IMR-90 (cell line): ENCODE measurements at regions not wholly inside any gene's neighbourhood (a gene's known extent, or its start where the extent isn't known, plus 50 kb on each side); places are given as distances from the start of the nearest gene placed in this dataset.

Source experiments
- ATAC-seq: fragments of 200-7000 bp; cut with Tn5 transposase; 2 replicates; pipeline ENCODE4 v1.9.1; 2020; ENCODE audit warnings: low read depth, mild to moderate bottlenecking, moderate library complexity
- BruUV-seq: library from RNA; stranded (reverse); fragments of 400-500 nt; replicated peaks from 2 replicates; lab custom pipeline; 2021; lab: Mats Ljungman, UMichigan
- CTCF ChIA-PET: fragments of 300-600 bp; formaldehyde crosslinking; extraction: SDS; loops from one replicate; lab custom pipeline; 2021; ENCODE audit warnings: antibody characterized with exemption; lab: Yijun Ruan, JAX
- POLR2A ChIA-PET: fragments of 300-600 bp; sonication (Branson Sonifier 250); formaldehyde crosslinking; loops from one replicate; lab custom pipeline; 2022; ENCODE audit warnings: antibody characterized with exemption; ENCODE audit not compliant: unreplicated experiment; lab: Charles Lee
- DNase-seq: peaks from one replicate; pipeline ENCODE4 v3.0.0; 2013
- H2AFZ ChIP-seq: replicated peaks from 2 replicates; pipeline ENCODE3; 2013; ENCODE audit warnings: low read length, mild to moderate bottlenecking; ENCODE audit not compliant: poor library complexity
- H2AK5ac ChIP-seq: 2 replicates; pipeline ENCODE4 v1.6.1; 2013; ENCODE audit warnings: low read depth, low read length, inconsistent platforms
- H2AK9ac ChIP-seq: replicated peaks from 2 replicates; pipeline ENCODE3; 2013; ENCODE audit warnings: mild to moderate bottlenecking, low read depth, low read length, moderate library complexity; ENCODE audit not compliant: poor library complexity
- H2BK120ac ChIP-seq: 2 replicates; pipeline ENCODE4 v1.6.1; 2013; ENCODE audit warnings: low read depth, low read length, inconsistent platforms
- H2BK15ac ChIP-seq: 3 replicates; pipeline ENCODE4 v1.6.1; 2013; ENCODE audit warnings: low read depth, low read length, inconsistent platforms
- H2BK20ac ChIP-seq: 2 replicates; pipeline ENCODE4 v1.6.1; 2013; ENCODE audit warnings: low read depth, mild to moderate bottlenecking, inconsistent platforms, low read length, moderate library complexity
- H2BK5ac ChIP-seq: 2 replicates; pipeline ENCODE4 v1.6.1; 2013; ENCODE audit warnings: mild to moderate bottlenecking, low read depth, low read length, inconsistent platforms; ENCODE audit not compliant: poor library complexity, severe bottlenecking
- H3K14ac ChIP-seq: replicated peaks from 2 replicates; pipeline ENCODE4 v1.6.1; 2013; ENCODE audit warnings: low read depth, low read length, inconsistent platforms
- H3K18ac ChIP-seq: 2 replicates; pipeline ENCODE4 v1.6.1; 2013; ENCODE audit warnings: low read depth, low read length, control low read depth
- H3K23ac ChIP-seq: 2 replicates; pipeline ENCODE4 v1.6.1; 2013; ENCODE audit warnings: low read depth, low read length, inconsistent platforms
- H3K27ac ChIP-seq: 2 replicates; pipeline ENCODE4 v1.5.1; 2013; ENCODE audit warnings: mild to moderate bottlenecking, control low read depth, low read length; ENCODE audit not compliant: insufficient read depth
- H3K27me3 ChIP-seq: 2 replicates; pipeline ENCODE4 v1.6.1; 2013; ENCODE audit warnings: low read length; ENCODE audit not compliant: control insufficient read depth, insufficient read depth
- H3K36me3 ChIP-seq: 2 replicates; pipeline ENCODE4 v1.6.1; 2013; ENCODE audit warnings: low read length, mixed read lengths; ENCODE audit not compliant: control insufficient read depth, insufficient read depth
- H3K4ac ChIP-seq: 2 replicates; pipeline ENCODE4 v1.6.1; 2013; ENCODE audit warnings: low read depth, low read length, inconsistent platforms
- H3K4me1 ChIP-seq: 2 replicates; pipeline ENCODE4 v1.6.1; 2013; ENCODE audit warnings: low read length, mixed read lengths; ENCODE audit not compliant: control insufficient read depth, insufficient read depth
- H3K4me2 ChIP-seq: 2 replicates; pipeline ENCODE4 v1.6.1; 2013; ENCODE audit warnings: low read depth, mild to moderate bottlenecking, control low read depth, low read length, moderate library complexity
- H3K4me3 ChIP-seq: 2 replicates; pipeline ENCODE4 v1.5.1; 2013; ENCODE audit warnings: low read depth, mild to moderate bottlenecking, control low read depth, low read length, moderate library complexity; ENCODE audit not compliant: insufficient read depth
- H3K56ac ChIP-seq: 2 replicates; pipeline ENCODE4 v1.6.1; 2013; ENCODE audit warnings: low read length, inconsistent platforms; ENCODE audit not compliant: insufficient read depth; ENCODE audit errors: extremely low read depth
- H3K79me1 ChIP-seq, 2 experiments: 2 replicates each; pipeline ENCODE4 v1.6.1; 2013; ENCODE audit warnings: low read length in 2 of 2, inconsistent platforms in 1 of 2, low read depth in 1 of 2
- H3K9ac ChIP-seq: 2 replicates; pipeline ENCODE4 v1.6.1; 2013; ENCODE audit warnings: low read depth, low read length, control low read depth
- H3K9me1 ChIP-seq: 2 replicates; pipeline ENCODE4 v1.6.1; 2013; ENCODE audit warnings: low read length, inconsistent platforms; ENCODE audit not compliant: insufficient read depth
- H3K9me3 ChIP-seq: 2 replicates; pipeline ENCODE4 v1.6.1; 2013; ENCODE audit warnings: low read length; ENCODE audit not compliant: control insufficient read depth, insufficient read depth
- H4K20me1 ChIP-seq: 2 replicates; pipeline ENCODE4 v1.6.1; 2013; ENCODE audit warnings: low read length, inconsistent platforms; ENCODE audit not compliant: insufficient read depth
- H4K5ac ChIP-seq: 2 replicates; pipeline ENCODE4 v1.6.1; 2013; ENCODE audit warnings: mild to moderate bottlenecking, low read depth, low read length, control low read depth
- H4K8ac ChIP-seq, 2 experiments: 2 replicates each; pipeline ENCODE4 v1.6.1; 2013; ENCODE audit warnings: low read depth in 2 of 2, low read length in 2 of 2, control low read depth in 1 of 2, inconsistent platforms in 1 of 2
- H4K91ac ChIP-seq: 2 replicates; pipeline ENCODE4 v1.6.1; 2013; ENCODE audit warnings: low read depth, low read length, inconsistent platforms; ENCODE audit not compliant: insufficient read depth
- CHD1 ChIP-seq: IDR thresholded peaks from 2 replicates; pipeline ENCODE4 v1.6.1; 2012; ENCODE audit warnings: low read depth, low read length, improper control_type of control experiment
- WGBS, 2 experiments: methylation state at CpG; one replicate each; pipeline versions ENCODE4 v1.1.5 to v1.1.7; 2013; ENCODE audit warnings: missing lambda C conversion rate in 2 of 2; ENCODE audit not compliant: insufficient read length in 1 of 2; ENCODE audit errors: extremely low coverage in 2 of 2; 5-methylcytosine and 5-hydroxymethylcytosine counted together
- dilution Hi-C: fragments of 300-500 bp; cut with HindIII; formaldehyde crosslinking; loops from one replicate; pipeline ENCODE4 v1.14.3; 2018; ENCODE audit warnings: low sequenced_read_pairs; ENCODE audit not compliant: unreplicated experiment
- in situ Hi-C: fragments of 300-500 bp; cut with MboI; formaldehyde crosslinking; loops from 3 replicates; pipeline ENCODE4 v1.14.3; 2019; ENCODE audit warnings: low sequenced_read_pairs, inconsistent platforms, mixed read lengths
- intact Hi-C: fragments of 100-400 bp; cut with micrococcal nuclease; formaldehyde crosslinking; loops from 2 replicates; pipeline ENCODE4 v1.10.0; 2022
- TF ChIP-seq, protein P1 (sequence below): fragments of 150-350 bp; IDR thresholded peaks from 2 replicates; pipeline ENCODE4 v1.6.1; 2016; ENCODE audit warnings: low read depth, mild to moderate bottlenecking, low read length, moderate library complexity, borderline replicate concordance

DNA sequence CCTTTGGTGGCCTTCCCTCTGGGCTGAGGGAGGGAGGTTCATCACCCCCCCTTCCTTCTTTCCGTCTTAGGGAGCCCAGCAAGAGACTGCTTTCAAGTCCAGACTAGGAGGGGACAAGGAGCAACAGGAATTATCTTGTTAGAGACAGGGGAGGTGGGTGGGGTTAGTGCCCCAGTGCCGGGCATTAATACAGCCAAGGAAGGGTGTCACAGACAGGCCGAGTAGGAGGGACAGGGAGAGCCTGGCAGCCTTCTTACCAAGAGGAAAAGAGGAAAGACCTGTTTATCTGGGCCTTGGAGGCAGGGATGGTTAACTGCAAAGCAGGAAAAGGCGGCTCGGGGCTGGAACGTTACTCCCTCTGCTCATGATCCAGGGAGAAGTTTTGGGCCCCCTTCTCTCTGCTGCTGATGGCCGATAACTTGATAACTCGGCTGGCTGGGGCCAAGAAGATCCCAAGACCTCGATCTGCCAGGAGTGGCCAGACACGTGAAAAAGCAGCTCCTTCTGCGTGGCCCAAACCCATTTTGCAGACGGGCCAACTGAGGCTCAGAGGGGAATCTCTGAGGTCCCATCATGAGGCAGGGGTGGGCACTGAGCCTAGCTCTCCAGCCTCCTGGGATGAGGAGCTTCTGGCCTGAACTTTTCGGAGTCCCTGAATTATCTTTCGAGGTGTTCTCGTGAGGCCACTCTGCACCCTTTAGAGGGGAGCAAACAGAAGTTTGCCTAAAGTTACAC lies 79.3 kb downstream of the PTPRS start:
- Histone ChIP-seq H3K36me3 (peaks cover 53% of the 10 kb centered on the region), H3K9me1 (0 out of 2 replicates have a peak, but pooled peaks cover 2% of the 10 kb centered on the region), H2BK5ac (no peak overlapping the region), H3K27me3 (no peaks in the 10 kb centered on the region), H3K14ac (no peak overlapping the region), H3K27ac (no peak overlapping the region), H3K56ac (no peak overlapping the region), H3K4me1 (no peaks in the 10 kb centered on the region), H3K4ac (no peak overlapping the region), H3K4me3 (no peak overlapping the region), H2BK20ac (no peak overlapping the region), H2AFZ (no peak overlapping the region), H3K18ac (no peak overlapping the region), H4K8ac (no peak overlapping the region), H3K79me1 (no peaks in the 10 kb centered on the region), H3K9me3 (peaks cover 5% of the 10 kb centered on the region), H4K5ac (no peak overlapping the region), H4K91ac (no peak overlapping the region), H2AK5ac (no peak overlapping the region), H2BK15ac (no peak overlapping the region), H2BK120ac (no peak overlapping the region), H3K9ac (no peak overlapping the region), H3K4me2 (no peak overlapping the region), H2AK9ac (no peak overlapping the region), H3K23ac (no peak overlapping the region), H4K20me1 (no peaks in the 10 kb centered on the region)
- DNase-seq: no peak
- ATAC-seq: no peak
- WGBS, 2 experiments: 97% methylated on average over 7 of the region's 15 CpGs; no CpG with 5 or more reads in 1 of the 2 experiments
- dilution Hi-C loops: no loop called here
- ChIA-PET POLR2A (no interaction called here), CTCF (no interaction called here)
- in situ Hi-C loops: no loop called here
- TF ChIP-seq CHD1: no peak
- TF ChIP-seq, protein P1, sequence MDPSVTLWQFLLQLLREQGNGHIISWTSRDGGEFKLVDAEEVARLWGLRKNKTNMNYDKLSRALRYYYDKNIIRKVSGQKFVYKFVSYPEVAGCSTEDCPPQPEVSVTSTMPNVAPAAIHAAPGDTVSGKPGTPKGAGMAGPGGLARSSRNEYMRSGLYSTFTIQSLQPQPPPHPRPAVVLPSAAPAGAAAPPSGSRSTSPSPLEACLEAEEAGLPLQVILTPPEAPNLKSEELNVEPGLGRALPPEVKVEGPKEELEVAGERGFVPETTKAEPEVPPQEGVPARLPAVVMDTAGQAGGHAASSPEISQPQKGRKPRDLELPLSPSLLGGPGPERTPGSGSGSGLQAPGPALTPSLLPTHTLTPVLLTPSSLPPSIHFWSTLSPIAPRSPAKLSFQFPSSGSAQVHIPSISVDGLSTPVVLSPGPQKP: no peak
- no TSS peak for BruUV-seq
- intact Hi-C loops: no loop called here
